Ascending aorta (tissue), 2 donors: ENCODE measurements at regions not wholly inside any gene's neighbourhood (a gene's known extent, or its start where the extent isn't known, plus 50 kb on each side); places are given as distances from the start of the nearest gene placed in this dataset.

Source experiments
- DNase-seq, 2 donors: peaks; one replicate each; pipeline ENCODE4 v3.0.0-alpha.2; 2019; ENCODE audit warnings: low spot score in 2 of 2
- H3K27ac ChIP-seq, 2 donors: fragments of 200-600 bp; sonication (generic); one replicate each; pipeline ENCODE4 v1.5.1; 2016 to 2017; ENCODE audit warnings: mild to moderate bottlenecking in 1 of 2
- H3K27me3 ChIP-seq: fragments of 200-600 bp; sonication (generic); one replicate; pipeline ENCODE4 v1.5.1; 2017
- H3K36me3 ChIP-seq, 2 donors: fragments of 200-600 bp; sonication (generic); one replicate each; pipeline ENCODE4 v1.5.1; 2016
- H3K4me1 ChIP-seq, 2 donors: fragments of 200-600 bp; sonication (generic); one replicate each; pipeline ENCODE4 v1.5.1; 2016 to 2017; ENCODE audit warnings: mild to moderate bottlenecking in 1 of 2
- H3K4me3 ChIP-seq, 2 donors: fragments of 200-600 bp; sonication (generic); one replicate each; pipeline ENCODE4 v1.5.1; 2016 to 2017; ENCODE audit warnings: mild to moderate bottlenecking in 1 of 2
- H3K9me3 ChIP-seq, 2 donors: fragments of 200-600 bp; sonication (generic); one replicate each; pipeline ENCODE4 v1.5.1; 2016
- intact Hi-C: fragments of 100-400 bp; cut with DNase I; formaldehyde crosslinking; loops from one replicate; pipeline ENCODE4 v1.15.1; 2023
- TF ChIP-seq, protein P1 (sequence below), 3 experiments: fragments of 200-600 bp in 2 of 3; fragments of 450-650 bp in 1 of 3; sonication (generic) in 2 of 3; IDR thresholded peaks; one replicate each; pipeline ENCODE4 v1.5.1; 2016 to 2019; ENCODE audit warnings: antibody characterized with exemption in 3 of 3, mild to moderate bottlenecking in 1 of 3, moderate library complexity in 1 of 3

- intact Hi-C loops, result no loop called here
- Histone ChIP-seq H3K27ac (no peak overlapping the region), H3K9me3 (no peaks in the 10 kb centered on the region), H3K27me3 (no peaks in the 10 kb centered on the region), H3K4me1 (no peaks in the 10 kb centered on the region), H3K36me3 (no peaks in the 10 kb centered on the region), H3K4me3 (no peak overlapping the region)
- DNase-seq, result no peak
- TF ChIP-seq, protein P1, sequence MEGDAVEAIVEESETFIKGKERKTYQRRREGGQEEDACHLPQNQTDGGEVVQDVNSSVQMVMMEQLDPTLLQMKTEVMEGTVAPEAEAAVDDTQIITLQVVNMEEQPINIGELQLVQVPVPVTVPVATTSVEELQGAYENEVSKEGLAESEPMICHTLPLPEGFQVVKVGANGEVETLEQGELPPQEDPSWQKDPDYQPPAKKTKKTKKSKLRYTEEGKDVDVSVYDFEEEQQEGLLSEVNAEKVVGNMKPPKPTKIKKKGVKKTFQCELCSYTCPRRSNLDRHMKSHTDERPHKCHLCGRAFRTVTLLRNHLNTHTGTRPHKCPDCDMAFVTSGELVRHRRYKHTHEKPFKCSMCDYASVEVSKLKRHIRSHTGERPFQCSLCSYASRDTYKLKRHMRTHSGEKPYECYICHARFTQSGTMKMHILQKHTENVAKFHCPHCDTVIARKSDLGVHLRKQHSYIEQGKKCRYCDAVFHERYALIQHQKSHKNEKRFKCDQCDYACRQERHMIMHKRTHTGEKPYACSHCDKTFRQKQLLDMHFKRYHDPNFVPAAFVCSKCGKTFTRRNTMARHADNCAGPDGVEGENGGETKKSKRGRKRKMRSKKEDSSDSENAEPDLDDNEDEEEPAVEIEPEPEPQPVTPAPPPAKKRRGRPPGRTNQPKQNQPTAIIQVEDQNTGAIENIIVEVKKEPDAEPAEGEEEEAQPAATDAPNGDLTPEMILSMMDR (IDR thresholded peaks at IDR 0.05), result no peak
These were observed 2152.3 kb upstream of the PIK3C3 start for GRCh38 chr18:39802648-39803229.

- TF ChIP-seq, protein P1 (IDR thresholded peaks at IDR 0.05), result no peak
- DNase-seq, result no peak
- Histone ChIP-seq H3K27ac (no peak overlapping the region), H3K4me1 (no peaks in the 10 kb centered on the region), H3K4me3 (no peak overlapping the region), H3K9me3 (no peaks in the 10 kb centered on the region), H3K27me3 (no peaks in the 10 kb centered on the region), H3K36me3 (no peaks in the 10 kb centered on the region)
- intact Hi-C loops, result no loop called here
These were observed 2153.2 kb upstream of the PIK3C3 start for GRCh38 chr18:39801848-39802247.

DNA sequence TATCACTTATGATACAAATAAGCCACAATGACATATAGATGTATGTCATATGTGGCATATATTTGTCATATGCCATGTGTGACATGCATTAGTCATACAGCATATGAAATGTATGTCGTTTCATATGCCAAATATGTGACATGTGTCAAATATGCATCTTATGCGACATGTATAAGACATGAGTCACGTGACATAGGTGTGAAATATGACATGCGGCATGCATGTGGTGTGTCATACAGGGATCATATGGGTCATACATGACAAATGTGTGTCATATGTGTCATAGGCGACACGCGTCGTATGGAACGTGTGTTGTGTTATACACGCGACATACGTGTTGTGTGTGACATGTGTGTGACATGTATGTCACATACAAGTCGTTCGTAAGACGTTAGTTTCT lies 2154.0 kb upstream of the PIK3C3 start:
- intact Hi-C loops, result no loop called here
- H3K36me3 ChIP-seq, result no peaks in the 10 kb centered on the region
- no peak overlapping the region for H3K4me3 ChIP-seq

DNA sequence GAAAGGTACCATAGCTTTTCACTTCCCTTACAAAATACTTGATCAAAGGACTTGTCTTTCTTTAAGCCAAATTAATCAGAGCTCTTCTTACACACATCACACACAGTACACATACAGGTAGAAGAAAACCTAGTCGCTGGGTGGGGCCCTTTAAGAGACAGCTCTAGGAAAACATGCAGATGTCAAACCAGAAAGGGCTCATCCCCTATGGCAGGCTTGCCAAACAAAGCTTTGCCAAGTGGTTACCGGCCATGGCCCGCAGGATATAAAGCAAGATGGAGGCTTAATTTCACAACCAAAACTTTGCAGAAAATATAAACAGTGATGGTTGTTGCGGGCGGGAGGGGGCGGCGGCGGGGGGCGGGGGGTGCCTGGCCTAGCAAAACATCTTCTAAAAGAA lies 2156.0 kb upstream of the PIK3C3 start:
- no peak overlapping the region for H3K27ac ChIP-seq
- H3K27me3 ChIP-seq, result no peaks in the 10 kb centered on the region
- intact Hi-C loops, result no loop called here
- TF ChIP-seq, protein P1 (IDR thresholded peaks at IDR 0.05), result no peak
- no peak for DNase-seq
- no peaks in the 10 kb centered on the region for H3K4me1 ChIP-seq
- H3K4me3 ChIP-seq, result no peak overlapping the region
- no peaks in the 10 kb centered on the region for H3K9me3 ChIP-seq
- no peaks in the 10 kb centered on the region for H3K36me3 ChIP-seq

More for the DNA sequence above, 2154.0 kb upstream of the PIK3C3 start:
- Histone ChIP-seq H3K27me3 (no peaks in the 10 kb centered on the region), H3K27ac (no peak overlapping the region), H3K9me3 (no peaks in the 10 kb centered on the region), H3K4me1 (no peaks in the 10 kb centered on the region)
- no peak for DNase-seq
- TF ChIP-seq, protein P1 (IDR thresholded peaks at IDR 0.05), result no peak

GRCh38 chr18:39796393-39796792 lies 2158.6 kb upstream of the PIK3C3 start:
- H3K4me1 ChIP-seq, result no peaks in the 10 kb centered on the region
- intact Hi-C loops, result no loop called here
- no peak overlapping the region for H3K27ac ChIP-seq
- no peaks in the 10 kb centered on the region for H3K9me3 ChIP-seq
- no peaks in the 10 kb centered on the region for H3K36me3 ChIP-seq
- DNase-seq, result no peak
- no peaks in the 10 kb centered on the region for H3K27me3 ChIP-seq
- H3K4me3 ChIP-seq, result no peak overlapping the region
- TF ChIP-seq, protein P1 (IDR thresholded peaks at IDR 0.05), result no peak

GRCh38 chr18:39795350-39795749 lies 2159.7 kb upstream of the PIK3C3 start:
- H3K27me3 ChIP-seq, result no peaks in the 10 kb centered on the region
- TF ChIP-seq, protein P1 (IDR thresholded peaks at IDR 0.05), result no peak
- no peak for DNase-seq
- H3K4me3 ChIP-seq, result no peak overlapping the region
- intact Hi-C loops, result no loop called here
- no peaks in the 10 kb centered on the region for H3K9me3 ChIP-seq
- H3K27ac ChIP-seq, result no peak overlapping the region
- no peaks in the 10 kb centered on the region for H3K36me3 ChIP-seq
- no peaks in the 10 kb centered on the region for H3K4me1 ChIP-seq
